H54 (cell line): ENCODE measurements at regions not wholly inside any gene's neighbourhood (a gene's known extent, or its start where the extent isn't known, plus 50 kb on each side); places are given as distances from the start of the nearest gene placed in this dataset.

ENCODE experiments used
- DNase-seq: peaks from one replicate; pipeline ENCODE4 v3.0.0; 2011; ENCODE audit warnings: low spot score, mixed read lengths; ENCODE audit not compliant: insufficient read length
- FAIRE-seq: peaks from 3 replicates; lab custom pipeline; 2011; peaks lifted over from hg19 to GRCh38; lab: Jason Lieb, UNC
- POLR2A ChIP-seq: IDR thresholded peaks from 2 replicates; pipeline ENCODE4 v1.6.1; 2011; ENCODE audit warnings: low read depth, mild to moderate bottlenecking, low read length

GRCh38 chr2:107411267-107411666 is 415.4 kb upstream of the RGPD4 start:
- DNase-seq (no peak), FAIRE-seq (no peak)
- no peak for TF ChIP-seq POLR2A

- DNase-seq (no peak), FAIRE-seq (no peak)
- no peak for TF ChIP-seq POLR2A
Observed at GRCh38 chr2:107412209-107412904, 414.3 kb upstream of the RGPD4 start.

GRCh38 chr2:107412981-107413380 is 413.7 kb upstream of the RGPD4 start:
- DNase-seq (no peak), FAIRE-seq (no peak)
- no peak for TF ChIP-seq POLR2A

GRCh38 chr2:107414376-107414775 is 412.3 kb upstream of the RGPD4 start:
- DNase-seq: no peak
- TF ChIP-seq POLR2A: no peak
- no peak for FAIRE-seq

GRCh38 chr2:107418708-107419107 is 408.0 kb upstream of the RGPD4 start:
- TF ChIP-seq POLR2A: no peak
- no peak for DNase-seq
- no peak for FAIRE-seq

GRCh38 chr2:107419191-107419590 is 407.5 kb upstream of the RGPD4 start:
- FAIRE-seq: no peak
- no peak for TF ChIP-seq POLR2A
- no peak for DNase-seq

- no peak for FAIRE-seq
- TF ChIP-seq POLR2A: no peak
- no peak for DNase-seq
Observed at GRCh38 chr2:107428781-107429180, 397.9 kb upstream of the RGPD4 start.

GRCh38 chr2:107430006-107430405 is 396.7 kb upstream of the RGPD4 start:
- DNase-seq: no peak
- no peak for TF ChIP-seq POLR2A
- no peak for FAIRE-seq

GRCh38 chr2:107430596-107431266 is 396.0 kb upstream of the RGPD4 start:
- no peak for TF ChIP-seq POLR2A
- FAIRE-seq: no peak

GRCh38 chr2:107436281-107436680 is 390.4 kb upstream of the RGPD4 start:
- FAIRE-seq: no peak

More at GRCh38 chr2:107430596-107431266, 396.0 kb upstream of the RGPD4 start:
- DNase-seq: no peak

GRCh38 chr2:107437265-107437664 is 389.4 kb upstream of the RGPD4 start:
- DNase-seq: no peak
- FAIRE-seq: no peak
- TF ChIP-seq POLR2A: no peak

More at GRCh38 chr2:107436281-107436680, 390.4 kb upstream of the RGPD4 start:
- TF ChIP-seq POLR2A: no peak
- DNase-seq: no peak

GRCh38 chr2:107437807-107438206 is 388.9 kb upstream of the RGPD4 start:
- no peak for TF ChIP-seq POLR2A
- DNase-seq (no peak), FAIRE-seq (no peak)

- DNase-seq: no peak
- TF ChIP-seq POLR2A: no peak
- no peak for FAIRE-seq
Observed at GRCh38 chr2:107448160-107448559, 378.5 kb upstream of the RGPD4 start.

GRCh38 chr2:107461301-107461700 is 365.4 kb upstream of the RGPD4 start:
- TF ChIP-seq POLR2A: no peak
- no peak for DNase-seq
- no peak for FAIRE-seq

GRCh38 chr2:107462181-107462580 is 364.5 kb upstream of the RGPD4 start:
- FAIRE-seq (no peak), DNase-seq (no peak)
- TF ChIP-seq POLR2A: no peak
